Neural crest cell (in vitro differentiated cells): ENCODE measurements at regions not wholly inside any gene's neighbourhood (a gene's known extent, or its start where the extent isn't known, plus 50 kb on each side); places are given as distances from the start of the nearest gene placed in this dataset.
A peak's percentile ranks its signal among the peaks of the same experiment; 100 is the strongest.

ENCODE experiments used
- DNase-seq: peaks from one replicate; pipeline ENCODE4 v3.0.0; 2021; ENCODE audit warnings: low read depth, mixed read lengths, low spot score
- H3K27ac Mint-ChIP-seq: one replicate; pipeline ENCODE4 v1.8.0; 2021; ENCODE audit warnings: mild to moderate bottlenecking, mixed read lengths; ENCODE audit not compliant: unreplicated experiment
- H3K27me3 Mint-ChIP-seq: 2 replicates; pipeline ENCODE4 v1.8.0; 2021; ENCODE audit warnings: low read depth, mild to moderate bottlenecking, mixed read lengths
- H3K36me3 Mint-ChIP-seq: 2 replicates; pipeline ENCODE4 v1.8.0; 2021; ENCODE audit warnings: low read depth, mild to moderate bottlenecking, mixed read lengths
- H3K4me1 Mint-ChIP-seq: 2 replicates; pipeline ENCODE4 v1.8.0; 2021; ENCODE audit warnings: mixed read lengths
- H3K4me3 Mint-ChIP-seq: one replicate; pipeline ENCODE4 v1.8.0; 2021; ENCODE audit warnings: mild to moderate bottlenecking, mixed read lengths
- H3K9me3 Mint-ChIP-seq: 2 replicates; pipeline ENCODE4 v1.8.0; 2021; ENCODE audit warnings: mixed read lengths
- TF ChIP-seq, protein P1 (sequence below): fragments of 200-600 bp; sonication (generic); conservative IDR thresholded peaks from 2 replicates; pipeline ENCODE4 v1.5.0; 2021; ENCODE audit warnings: antibody characterized with exemption, mild to moderate bottlenecking

DNA sequence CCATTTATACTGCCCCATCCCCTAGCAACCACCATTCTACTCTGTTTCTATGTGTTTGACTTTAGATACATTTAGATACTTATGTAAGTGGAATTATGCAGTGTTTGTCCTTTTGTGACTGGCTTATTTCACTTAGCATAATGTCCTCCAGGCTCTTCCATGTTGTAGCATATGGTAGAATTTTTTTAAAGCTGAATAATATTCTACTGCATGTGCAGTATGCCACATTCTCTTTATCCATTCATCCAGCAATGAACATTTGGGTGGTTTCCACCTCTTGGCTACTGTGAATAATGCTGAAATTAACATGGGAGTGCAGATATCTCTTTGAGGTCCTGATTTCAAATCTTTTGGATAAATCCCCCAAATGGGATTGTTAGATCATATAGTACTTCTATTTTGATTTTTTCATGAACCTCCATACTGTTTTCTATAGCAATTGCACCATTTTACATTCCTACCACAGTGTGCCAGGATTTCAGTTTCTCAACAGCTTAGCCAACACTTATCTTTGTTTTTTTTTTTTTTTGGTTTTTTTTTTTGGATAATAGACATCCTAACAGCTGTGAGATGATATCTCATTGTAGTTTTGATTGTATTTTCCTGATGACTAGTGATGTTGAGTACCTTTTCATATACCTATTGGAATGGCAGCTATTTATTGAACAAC, 105.9 kb upstream of the LNX1 start:
- Mint-ChIP-seq H3K27me3 (no peaks in the 10 kb centered on the region), H3K36me3 (no peaks in the 10 kb centered on the region)
- TF ChIP-seq, protein P1, sequence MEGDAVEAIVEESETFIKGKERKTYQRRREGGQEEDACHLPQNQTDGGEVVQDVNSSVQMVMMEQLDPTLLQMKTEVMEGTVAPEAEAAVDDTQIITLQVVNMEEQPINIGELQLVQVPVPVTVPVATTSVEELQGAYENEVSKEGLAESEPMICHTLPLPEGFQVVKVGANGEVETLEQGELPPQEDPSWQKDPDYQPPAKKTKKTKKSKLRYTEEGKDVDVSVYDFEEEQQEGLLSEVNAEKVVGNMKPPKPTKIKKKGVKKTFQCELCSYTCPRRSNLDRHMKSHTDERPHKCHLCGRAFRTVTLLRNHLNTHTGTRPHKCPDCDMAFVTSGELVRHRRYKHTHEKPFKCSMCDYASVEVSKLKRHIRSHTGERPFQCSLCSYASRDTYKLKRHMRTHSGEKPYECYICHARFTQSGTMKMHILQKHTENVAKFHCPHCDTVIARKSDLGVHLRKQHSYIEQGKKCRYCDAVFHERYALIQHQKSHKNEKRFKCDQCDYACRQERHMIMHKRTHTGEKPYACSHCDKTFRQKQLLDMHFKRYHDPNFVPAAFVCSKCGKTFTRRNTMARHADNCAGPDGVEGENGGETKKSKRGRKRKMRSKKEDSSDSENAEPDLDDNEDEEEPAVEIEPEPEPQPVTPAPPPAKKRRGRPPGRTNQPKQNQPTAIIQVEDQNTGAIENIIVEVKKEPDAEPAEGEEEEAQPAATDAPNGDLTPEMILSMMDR = no peak

DNA sequence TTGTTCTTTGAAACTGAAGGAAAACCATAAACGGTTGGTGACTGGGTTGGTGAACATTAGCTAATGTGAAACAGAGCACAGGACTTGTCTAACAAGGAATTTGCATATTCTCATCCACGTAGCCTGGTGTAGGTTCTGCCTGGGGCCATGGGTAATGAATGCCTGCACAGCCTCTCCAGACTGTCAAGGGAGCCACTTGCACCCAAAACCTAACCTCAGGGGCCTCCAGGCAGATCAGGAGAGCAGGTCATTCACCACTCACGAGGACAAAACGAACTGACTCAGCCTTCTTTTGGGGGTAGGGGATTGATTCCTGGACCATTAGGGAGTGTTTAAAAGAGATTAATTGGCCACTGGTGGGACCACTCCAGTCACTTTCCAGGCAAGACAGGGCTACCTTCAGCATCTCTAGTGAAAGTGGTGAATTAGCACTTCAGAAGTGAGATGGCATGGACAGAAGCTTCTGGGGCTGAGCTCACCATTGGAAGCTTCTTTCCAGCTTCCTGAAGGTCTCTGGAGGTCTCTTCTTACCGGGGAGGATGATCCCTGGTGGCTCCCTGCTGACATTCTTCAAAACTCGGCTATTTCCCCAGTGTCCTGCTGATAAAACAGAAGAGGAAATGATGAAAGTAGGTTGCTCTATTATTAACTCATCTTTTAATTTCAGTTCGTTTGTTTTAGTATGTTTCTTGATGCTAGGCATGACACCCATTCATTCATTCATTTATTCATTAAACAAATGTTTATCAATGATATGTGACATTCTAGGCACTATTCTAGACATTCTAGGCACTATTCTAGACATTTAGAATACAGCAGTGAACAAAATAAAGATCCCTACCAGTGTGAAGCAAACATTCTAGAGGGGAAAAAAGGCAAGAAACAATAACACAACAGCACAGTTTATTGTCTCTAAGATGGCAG, 104.5 kb upstream of the LNX1 start:
- no peak for DNase-seq
- peaks cover 3% of the 10 kb centered on the region for H3K27me3 Mint-ChIP-seq
- no peaks in the 10 kb centered on the region for H3K36me3 Mint-ChIP-seq
- H3K4me1 Mint-ChIP-seq = peaks cover 3% of the 10 kb centered on the region
- H3K27ac Mint-ChIP-seq = peak overlapping the region; percentile 19
- H3K4me3 Mint-ChIP-seq = no peak overlapping the region
- TF ChIP-seq, protein P1 = no peak
- H3K9me3 Mint-ChIP-seq = peaks cover 5% of the 10 kb centered on the region

More for the DNA sequence above, 105.9 kb upstream of the LNX1 start:
- no peak for DNase-seq
- no peak overlapping the region for H3K4me3 Mint-ChIP-seq
- peaks cover 2% of the 10 kb centered on the region for H3K9me3 Mint-ChIP-seq
- H3K4me1 Mint-ChIP-seq = peaks cover 14% of the 10 kb centered on the region
- H3K27ac Mint-ChIP-seq = no peak overlapping the region

DNA sequence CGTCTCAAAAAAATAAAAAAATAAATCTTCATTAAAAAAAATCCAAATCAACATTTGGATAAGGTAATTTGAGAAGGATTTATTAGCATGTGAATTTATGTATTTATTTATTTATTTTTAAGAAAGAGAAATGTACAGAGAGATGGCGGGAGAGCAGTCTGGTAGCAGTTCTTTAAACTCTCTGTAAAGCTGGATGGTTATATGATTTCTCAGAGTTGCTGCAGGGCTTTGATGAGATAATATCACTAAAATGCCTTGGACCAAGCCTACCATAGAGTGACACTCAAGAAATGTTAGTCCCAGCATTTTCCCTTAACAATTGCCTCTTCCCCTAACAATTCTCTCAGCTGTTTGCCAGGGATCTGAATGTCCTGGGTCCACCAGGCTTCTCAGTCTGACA, 103.4 kb upstream of the LNX1 start:
- TF ChIP-seq, protein P1 = no peak
- DNase-seq = no peak
- Mint-ChIP-seq H3K27ac (no peak overlapping the region), H3K4me3 (no peak overlapping the region), H3K27me3 (peaks cover 5% of the 10 kb centered on the region), H3K36me3 (no peaks in the 10 kb centered on the region), H3K9me3 (peaks cover 11% of the 10 kb centered on the region), H3K4me1 (peaks cover 3% of the 10 kb centered on the region)

DNA sequence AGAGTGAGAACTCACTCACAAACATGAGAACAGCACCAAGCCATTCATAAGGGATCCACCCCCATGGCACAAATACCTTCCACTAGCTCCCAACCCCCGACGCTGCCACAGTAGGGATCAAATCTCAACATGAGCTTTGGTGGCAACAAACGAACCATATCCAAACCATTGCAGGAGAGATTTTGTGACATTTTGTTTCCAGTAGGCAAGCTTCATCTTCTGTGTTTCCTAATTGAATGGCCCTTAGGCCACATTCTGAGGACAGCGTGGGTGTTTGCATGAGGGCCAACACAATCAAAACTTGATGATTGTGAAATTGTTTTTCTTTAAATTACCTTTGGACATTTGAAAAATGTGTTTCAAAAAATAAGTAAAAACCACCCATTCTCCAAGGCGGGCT, 102.6 kb upstream of the LNX1 start:
- TF ChIP-seq, protein P1 = no peak
- no peak for DNase-seq
- no peak overlapping the region for H3K4me3 Mint-ChIP-seq
- H3K36me3 Mint-ChIP-seq = no peaks in the 10 kb centered on the region
- H3K9me3 Mint-ChIP-seq = peaks cover 11% of the 10 kb centered on the region
- no peak overlapping the region for H3K27ac Mint-ChIP-seq
- H3K27me3 Mint-ChIP-seq = peaks cover 10% of the 10 kb centered on the region
- H3K4me1 Mint-ChIP-seq = peaks cover 3% of the 10 kb centered on the region

DNA sequence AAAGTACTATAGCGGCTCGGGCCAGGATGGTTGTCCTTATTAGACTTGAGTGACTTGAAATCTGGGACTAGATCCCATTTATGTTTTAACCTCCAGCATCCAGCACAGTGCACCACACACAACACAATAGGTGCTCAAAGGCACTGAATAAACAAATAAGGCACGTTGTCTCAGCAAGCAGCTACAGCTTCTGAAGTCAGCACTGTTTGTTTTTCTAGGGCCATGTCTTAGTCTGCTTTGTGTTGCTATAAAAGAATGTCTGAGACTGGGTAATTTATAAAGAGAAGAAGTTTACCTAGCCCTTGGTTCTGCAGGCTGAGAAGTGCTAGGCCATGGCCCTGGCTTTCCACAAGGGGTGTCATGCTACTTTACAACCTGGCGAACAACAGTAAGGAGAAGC, 102.1 kb upstream of the LNX1 start:
- Mint-ChIP-seq H3K9me3 (peaks cover 11% of the 10 kb centered on the region), H3K36me3 (no peaks in the 10 kb centered on the region), H3K27ac (no peak overlapping the region), H3K4me1 (peaks cover 3% of the 10 kb centered on the region), H3K4me3 (no peak overlapping the region), H3K27me3 (peaks cover 10% of the 10 kb centered on the region)
- no peak for DNase-seq
- TF ChIP-seq, protein P1 = no peak
